Aorta (tissue), 5 donors: ENCODE measurements at regions not wholly inside any gene's neighbourhood (a gene's known extent, or its start where the extent isn't known, plus 50 kb on each side); places are given as distances from the start of the nearest gene placed in this dataset.

ENCODE experiments used
- ATAC-seq: fragments of 200-7000 bp; cut with Tn5 transposase; one replicate; pipeline ENCODE4 v1.9.1; 2022; ENCODE audit warnings: moderate library complexity; ENCODE audit not compliant: low FRiP score
- DNase-seq, 2 donors: peaks; one replicate each; pipeline ENCODE4 v3.0.0-alpha.2; 2020
- H3K27ac ChIP-seq, 2 donors: one replicate each; pipeline ENCODE4 v1.5.1; 2013; ENCODE audit warnings: low read length in 2 of 2, mild to moderate bottlenecking in 2 of 2, moderate library complexity in 2 of 2, control low read depth in 1 of 2, inconsistent platforms in 1 of 2, low read depth in 1 of 2
- H3K27me3 ChIP-seq, 2 donors: one replicate each; pipeline ENCODE4 v1.6.1; 2013; ENCODE audit warnings: control low read depth in 1 of 2, low read length in 1 of 2, mild to moderate bottlenecking in 1 of 2, moderate library complexity in 1 of 2; ENCODE audit not compliant: insufficient read depth in 2 of 2, control insufficient read depth in 1 of 2
- H3K36me3 ChIP-seq, 2 donors: one replicate each; pipeline ENCODE4 v1.6.1; 2013; ENCODE audit warnings: control low read depth in 1 of 2, low read length in 1 of 2, mild to moderate bottlenecking in 1 of 2; ENCODE audit not compliant: insufficient read depth in 2 of 2, control insufficient read depth in 1 of 2
- H3K4me1 ChIP-seq, 2 donors: one replicate each; pipeline ENCODE4 v1.6.1; 2013; ENCODE audit warnings: low read length in 2 of 2, control low read depth in 1 of 2, mild to moderate bottlenecking in 1 of 2, moderate library complexity in 1 of 2; ENCODE audit not compliant: insufficient read depth in 2 of 2, control insufficient read depth in 1 of 2
- H3K4me3 ChIP-seq, 2 donors: one replicate each; pipeline ENCODE4 v1.5.1; 2013; ENCODE audit warnings: low read length in 2 of 2, control low read depth in 1 of 2, mild to moderate bottlenecking in 1 of 2
- H3K9me3 ChIP-seq: one replicate; pipeline ENCODE4 v1.6.1; 2013; ENCODE audit warnings: mild to moderate bottlenecking, low read length; ENCODE audit not compliant: control insufficient read depth
- WGBS, 2 donors: extraction: QIAGEN DNeasy Blood & Tissue Kit; methylation state at CpG; one replicate each; pipeline ENCODE4 v1.1.7; 2013; 5-methylcytosine and 5-hydroxymethylcytosine counted together
- intact Hi-C, 2 donors: fragments of 100-400 bp; cut with DNase I; formaldehyde crosslinking; loops; one replicate each; pipeline versions ENCODE4 v1.14.2 to v1.15.0; 2022
- donor health status: healthy with polysubstance abuse.
- donor health status: Bipolar disorder and iron deficiency.
- donor health status: DM: no; HTN: no; CAD: no.
- donor health status: DM: no; HTN: no; CAD: no.
- donor health status: DM: yes; HTN: yes; CAD: no.

DNA sequence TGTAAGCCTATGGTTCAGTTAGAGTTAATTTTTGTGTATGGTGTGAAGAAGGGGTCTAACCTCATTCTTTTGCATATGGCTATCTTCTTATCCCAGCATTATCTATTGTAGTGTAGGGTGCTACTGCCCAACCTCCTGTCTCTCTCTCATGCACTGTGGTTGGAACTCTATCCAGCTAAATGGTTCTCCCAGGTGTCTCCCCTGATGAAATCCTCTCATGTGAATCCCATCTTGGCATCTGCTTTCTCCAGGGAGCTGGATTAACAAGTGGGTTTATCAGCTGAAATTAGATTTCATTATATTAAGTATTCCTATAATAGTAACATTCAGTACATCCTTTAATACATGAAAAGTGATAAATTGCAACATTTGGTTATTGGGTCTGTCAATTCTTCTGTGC, 224.7 kb upstream of the SFRP2 start:
- H3K27me3 ChIP-seq: no peaks in the 10 kb centered on the region
- no peak for ATAC-seq
- DNase-seq: no peak
- no peaks in the 10 kb centered on the region for H3K9me3 ChIP-seq
- H3K27ac ChIP-seq: no peak overlapping the region
- no peaks in the 10 kb centered on the region for H3K4me1 ChIP-seq
- no peaks in the 10 kb centered on the region for H3K36me3 ChIP-seq
- intact Hi-C loops: no loop called here
- H3K4me3 ChIP-seq: no peak overlapping the region

DNA sequence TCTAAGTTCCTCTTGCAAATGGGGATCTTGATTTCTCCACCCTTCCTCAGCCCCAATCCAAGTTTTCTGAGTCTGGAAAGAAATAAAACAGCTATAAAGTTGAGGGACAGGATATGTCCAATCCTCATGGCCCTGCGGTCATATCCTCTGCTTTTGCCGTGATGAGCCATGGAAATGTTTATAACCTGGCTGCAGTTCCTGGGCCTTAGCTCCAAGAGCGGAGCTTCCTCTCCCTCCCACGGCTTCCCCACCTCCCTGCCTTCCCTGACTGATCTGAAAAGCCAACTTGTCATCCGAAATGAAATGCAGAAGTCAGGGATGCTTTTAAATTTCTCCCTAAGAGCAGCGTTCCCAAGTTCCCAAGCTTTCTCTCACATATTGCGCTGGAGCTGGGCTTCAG, 221.5 kb upstream of the SFRP2 start:
- Histone ChIP-seq H3K4me1 (no peaks in the 10 kb centered on the region), H3K27ac (no peak overlapping the region)
- ATAC-seq: peak; percentile 61

DNA sequence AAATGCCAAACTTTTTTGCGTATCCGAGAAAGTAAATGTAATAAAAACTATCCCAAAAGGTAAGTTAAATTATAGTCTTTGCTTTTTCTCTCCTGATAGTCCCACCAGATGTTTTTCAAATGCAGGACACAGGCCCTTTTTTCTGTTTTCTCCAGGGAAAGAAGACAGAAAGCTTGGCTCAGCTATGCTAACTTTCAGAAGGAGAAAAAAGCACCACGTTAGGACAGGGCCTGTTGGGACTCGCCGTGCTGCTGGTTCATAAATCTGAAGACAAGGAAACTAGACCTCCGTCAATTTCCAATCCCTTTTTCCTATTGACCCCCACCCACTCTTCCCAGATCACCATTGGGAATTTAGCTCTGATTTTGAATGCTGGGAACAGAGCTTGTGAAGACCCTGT, 220.9 kb upstream of the SFRP2 start:
- intact Hi-C loops: no loop called here
- ATAC-seq: no peak
- WGBS, 2 donors: 74 to 82% methylated on average over 6 of the region's 6 CpGs

More for the DNA sequence above, 221.5 kb upstream of the SFRP2 start:
- 95% methylated on average over 7 of the region's 7 CpGs for WGBS, 2 donors
- no peak for DNase-seq
- Histone ChIP-seq H3K36me3 (no peaks in the 10 kb centered on the region), H3K9me3 (no peaks in the 10 kb centered on the region), H3K27me3 (no peaks in the 10 kb centered on the region), H3K4me3 (no peak overlapping the region)
- intact Hi-C loops: no loop called here

DNA sequence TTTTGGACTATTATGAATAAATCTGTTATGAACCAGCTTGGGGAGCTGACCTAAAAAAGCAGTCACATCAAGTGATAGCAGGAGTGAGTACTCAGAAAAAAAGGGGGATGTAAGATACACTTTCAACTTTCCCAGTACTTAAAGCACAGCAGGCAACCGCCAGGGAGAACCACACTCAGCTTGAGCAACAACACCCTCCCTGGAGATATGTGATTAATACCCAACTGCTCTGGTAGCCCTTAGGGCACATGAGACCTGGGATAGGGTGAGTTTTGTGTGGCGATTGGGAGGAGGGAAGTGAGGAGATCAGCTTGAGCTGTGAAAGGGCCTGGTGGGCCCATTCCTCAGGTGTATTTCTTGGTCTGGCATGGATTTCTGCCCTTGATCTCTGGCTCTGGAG, 220.3 kb upstream of the SFRP2 start:
- Histone ChIP-seq H3K9me3 (no peaks in the 10 kb centered on the region), H3K36me3 (no peaks in the 10 kb centered on the region), H3K27me3 (no peaks in the 10 kb centered on the region), H3K4me3 (no peak overlapping the region), H3K4me1 (no peaks in the 10 kb centered on the region), H3K27ac (no peak overlapping the region)
- DNase-seq (no peak), ATAC-seq (no peak)
- intact Hi-C loops: no loop called here
- 91 to 100% methylated on average over 2 of the region's 2 CpGs for WGBS, 2 donors

More for the DNA sequence above, 220.9 kb upstream of the SFRP2 start:
- Histone ChIP-seq H3K27me3 (no peaks in the 10 kb centered on the region), H3K36me3 (no peaks in the 10 kb centered on the region), H3K4me3 (no peak overlapping the region), H3K4me1 (no peaks in the 10 kb centered on the region), H3K27ac (no peak overlapping the region), H3K9me3 (no peaks in the 10 kb centered on the region)
- DNase-seq: no peak

DNA sequence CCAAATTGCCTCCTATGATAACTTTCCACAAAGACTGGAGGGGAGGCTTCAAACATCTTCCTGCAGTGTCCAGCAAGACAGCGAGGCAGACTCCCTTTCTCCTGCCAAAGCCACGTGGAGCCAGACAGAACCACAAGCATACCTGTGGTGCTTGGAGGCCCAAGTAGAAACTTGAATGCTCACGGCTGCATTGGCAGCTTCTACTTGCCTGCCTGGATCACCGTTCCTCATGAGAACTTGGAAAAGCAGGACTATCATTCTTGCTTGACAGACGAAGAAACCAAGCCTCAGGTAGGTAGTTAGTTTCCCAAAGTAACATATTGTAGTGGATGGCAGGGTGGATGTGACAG, 216.3 kb upstream of the SFRP2 start:
- Histone ChIP-seq H3K4me1 (no peaks in the 10 kb centered on the region), H3K36me3 (no peaks in the 10 kb centered on the region), H3K9me3 (no peaks in the 10 kb centered on the region), H3K4me3 (no peak overlapping the region), H3K27ac (no peak overlapping the region), H3K27me3 (no peaks in the 10 kb centered on the region)
- no peak for ATAC-seq
- no peak for DNase-seq
- intact Hi-C loops: no loop called here
- WGBS, 2 donors: 49 to 69% methylated on average over 5 of the region's 5 CpGs

DNA sequence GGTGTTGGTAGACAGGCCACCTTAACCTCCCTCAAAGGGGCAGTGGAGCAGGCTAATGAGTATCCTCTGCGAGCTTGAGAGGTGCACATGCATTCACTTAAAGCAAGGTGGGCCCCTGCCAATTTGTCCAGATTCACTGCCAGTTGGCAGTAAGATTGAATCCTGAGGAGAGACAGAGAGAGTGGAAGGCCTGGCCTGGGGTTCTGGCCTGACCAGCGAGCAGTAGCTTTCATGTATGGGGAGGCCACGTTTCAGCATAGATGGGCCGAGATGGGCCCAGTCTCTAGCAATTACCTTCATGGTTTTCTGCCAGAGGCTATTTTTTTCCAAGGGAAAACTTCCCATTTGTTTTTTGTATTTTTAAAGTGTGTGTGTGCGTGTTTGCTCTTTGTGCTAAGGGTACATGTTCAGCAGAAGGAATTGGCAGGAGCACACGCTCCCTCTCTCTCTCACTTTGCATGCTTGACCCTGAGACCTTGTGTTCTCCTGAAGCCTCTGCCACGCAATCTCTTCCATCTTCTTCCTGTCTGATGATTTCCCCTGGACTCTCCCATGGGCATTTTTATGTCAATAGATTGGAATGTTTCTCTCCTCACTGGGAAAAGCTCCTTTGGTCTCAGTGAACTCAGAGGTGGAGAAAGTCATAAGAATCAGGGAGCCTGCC, 215.8 kb upstream of the SFRP2 start:
- peak; percentile 71 for ATAC-seq
- DNase-seq: no peak
- WGBS, 2 donors: 13 to 17% methylated on average over 7 of the region's 7 CpGs

DNA sequence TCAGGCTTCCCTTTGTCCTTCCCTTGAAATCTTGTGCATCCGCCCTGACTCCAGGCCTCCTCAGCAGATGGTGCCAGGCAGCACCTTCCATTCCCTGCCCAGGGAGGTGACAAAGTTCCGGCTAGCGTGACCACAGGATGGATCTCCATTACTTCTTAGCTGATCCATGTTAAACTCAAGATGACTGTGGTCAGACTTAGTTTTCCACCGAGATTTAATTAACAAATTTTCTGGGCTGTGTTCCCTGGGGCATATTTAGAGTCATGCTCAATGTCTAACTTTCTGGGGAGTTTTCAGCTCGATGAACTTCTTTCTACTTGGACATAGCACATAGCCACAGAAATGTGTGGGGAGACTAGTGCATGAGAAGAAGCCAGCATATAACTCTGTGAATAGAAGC, 215.1 kb upstream of the SFRP2 start:
- ATAC-seq: peak; percentile 6
- H3K9me3 ChIP-seq: no peaks in the 10 kb centered on the region
- H3K4me1 ChIP-seq: no peaks in the 10 kb centered on the region
- no peak overlapping the region for H3K4me3 ChIP-seq
- 70 to 71% methylated on average over 5 of the region's 5 CpGs for WGBS, 2 donors
- no peaks in the 10 kb centered on the region for H3K27me3 ChIP-seq
- H3K27ac ChIP-seq: no peak overlapping the region
- no peaks in the 10 kb centered on the region for H3K36me3 ChIP-seq
- intact Hi-C loops: no loop called here
- DNase-seq: no peak

More for the DNA sequence above, 215.8 kb upstream of the SFRP2 start:
- H3K36me3 ChIP-seq: no peaks in the 10 kb centered on the region
- no peaks in the 10 kb centered on the region for H3K9me3 ChIP-seq
- intact Hi-C loops: no loop called here
- H3K4me1 ChIP-seq: no peaks in the 10 kb centered on the region
- H3K27ac ChIP-seq: no peak overlapping the region
- no peaks in the 10 kb centered on the region for H3K27me3 ChIP-seq
- no peak overlapping the region for H3K4me3 ChIP-seq

DNA sequence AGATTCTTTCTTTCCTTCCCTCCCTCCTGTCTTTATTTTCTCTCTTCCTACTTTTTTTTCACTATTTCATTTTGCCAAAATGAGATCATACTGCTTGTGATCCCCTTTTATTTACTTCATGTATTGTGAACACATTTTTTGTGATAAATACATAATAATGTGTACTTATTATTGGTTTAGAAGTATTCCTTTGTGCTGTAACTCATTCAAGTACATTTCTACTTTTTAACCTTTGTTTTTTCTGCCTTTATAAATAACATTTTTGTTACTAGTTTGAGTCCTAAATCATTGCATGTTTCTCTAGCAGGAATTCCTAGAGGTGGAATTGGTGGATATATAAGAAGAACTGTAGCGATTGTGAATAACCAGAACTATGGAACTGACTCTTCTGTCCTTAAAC, 214.5 kb upstream of the SFRP2 start:
- no peak overlapping the region for H3K4me3 ChIP-seq
- intact Hi-C loops: no loop called here
- no peak overlapping the region for H3K27ac ChIP-seq
- WGBS, 2 donors: 87 to 95% methylated on average over 1 of the region's 1 CpG
- no peaks in the 10 kb centered on the region for H3K36me3 ChIP-seq
- no peaks in the 10 kb centered on the region for H3K4me1 ChIP-seq
- no peaks in the 10 kb centered on the region for H3K9me3 ChIP-seq
- DNase-seq: no peak
- no peak for ATAC-seq
- no peaks in the 10 kb centered on the region for H3K27me3 ChIP-seq

DNA sequence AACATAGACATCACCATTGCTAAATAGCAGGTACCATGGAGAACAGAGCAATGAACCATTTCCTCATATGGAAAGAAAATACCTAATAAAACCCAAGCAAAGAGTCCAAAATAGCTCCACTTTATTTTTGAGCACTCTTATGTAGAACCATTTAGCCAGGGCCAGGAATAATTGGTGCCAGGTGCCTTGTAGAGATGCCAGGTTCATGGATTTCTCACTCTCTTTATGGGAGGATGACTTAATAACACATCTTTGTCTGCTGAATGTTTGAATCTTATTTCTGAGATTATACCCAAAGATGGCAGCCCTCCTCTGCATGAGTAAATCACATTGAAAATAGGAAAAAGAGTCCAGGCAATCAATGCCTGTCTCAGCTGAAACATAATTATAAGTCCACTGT, 212.3 kb upstream of the SFRP2 start:
- no peak for DNase-seq
- H3K27me3 ChIP-seq: no peaks in the 10 kb centered on the region
- no peaks in the 10 kb centered on the region for H3K36me3 ChIP-seq
- no peak overlapping the region for H3K27ac ChIP-seq
- ATAC-seq: no peak
- H3K4me1 ChIP-seq: no peaks in the 10 kb centered on the region
- no peak overlapping the region for H3K4me3 ChIP-seq
- intact Hi-C loops: no loop called here
- H3K9me3 ChIP-seq: no peaks in the 10 kb centered on the region
